ENCODE measurements at regions not wholly inside any gene's neighbourhood (a gene's known extent, or its start where the extent isn't known, plus 50 kb on each side); places are given as distances from the start of the nearest gene placed in this dataset.

DNA sequence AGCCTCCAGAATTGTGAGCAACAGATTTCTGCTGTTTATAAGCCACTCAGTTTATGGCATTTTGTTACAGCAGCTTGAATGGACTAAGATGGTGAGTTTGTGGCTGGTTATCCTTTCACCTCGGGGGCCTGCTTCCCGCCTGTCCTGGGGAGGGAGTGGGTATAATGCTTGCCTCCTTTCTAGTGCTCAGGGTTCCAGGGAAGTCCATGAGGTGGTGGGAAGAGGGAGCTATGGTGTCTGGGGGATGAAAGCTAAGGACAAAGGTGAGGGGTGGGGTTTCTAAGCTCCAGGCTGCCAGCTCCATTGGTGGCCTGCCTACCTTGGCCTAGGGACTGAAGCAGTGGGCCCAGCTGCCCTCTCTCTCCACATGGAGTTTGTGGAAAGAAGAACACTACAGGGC lies 50.2 kb upstream of the SDK2 start:
- DNase-seq (ENCODE audit: low read depth in 2 of 2): no peak

DNA sequence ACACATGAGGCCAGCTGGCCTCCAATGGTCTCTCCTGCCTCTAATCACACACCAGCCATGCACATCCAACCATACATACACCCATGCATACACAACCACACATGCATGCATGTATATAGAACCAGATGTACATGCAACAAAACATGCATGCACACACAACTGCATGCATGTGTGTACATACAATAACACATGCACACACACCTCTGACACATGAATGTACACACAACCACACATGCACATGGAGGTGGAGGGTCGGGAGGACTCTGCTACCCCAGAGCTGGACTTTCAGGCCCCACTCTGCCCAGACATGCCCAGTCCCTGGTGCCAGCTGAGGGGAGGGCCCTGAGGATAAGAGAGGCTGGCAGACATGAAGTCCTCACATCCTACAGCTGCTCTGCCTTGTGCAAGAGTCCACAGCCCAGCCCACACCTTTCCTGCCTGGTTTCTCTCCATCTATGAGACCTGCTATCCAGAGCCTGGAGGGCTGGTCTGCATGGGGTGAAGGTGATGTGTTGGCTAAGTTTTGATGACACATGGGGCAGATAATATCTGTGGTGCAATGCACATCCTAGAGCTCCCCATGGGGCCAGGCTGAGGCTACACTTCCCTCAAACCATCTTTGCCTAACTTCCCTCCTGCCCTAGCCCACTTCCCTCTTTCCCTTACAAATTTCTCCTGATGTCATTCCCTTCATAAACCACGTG lies 50.9 kb upstream of the SDK2 start:
- DNase-seq (ENCODE audit: low read depth in 2 of 2): no peak

DNA sequence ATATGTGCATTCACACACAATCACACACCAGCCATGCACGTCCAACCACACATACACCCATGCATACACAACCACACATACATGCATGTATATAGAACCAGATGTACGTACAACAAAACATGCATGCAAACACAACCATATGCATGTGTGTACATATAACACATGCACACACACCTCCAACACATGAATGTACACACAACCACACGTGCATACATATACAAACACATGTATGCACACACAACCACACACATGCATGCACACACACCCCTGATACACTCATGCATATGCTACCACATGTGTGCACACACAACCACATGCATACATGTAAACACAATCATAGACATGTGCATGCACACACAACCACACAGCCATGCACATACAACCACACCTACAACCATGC lies 52.0 kb upstream of the SDK2 start:
- no peak for DNase-seq (ENCODE audit: low read depth in 2 of 2)

DNA sequence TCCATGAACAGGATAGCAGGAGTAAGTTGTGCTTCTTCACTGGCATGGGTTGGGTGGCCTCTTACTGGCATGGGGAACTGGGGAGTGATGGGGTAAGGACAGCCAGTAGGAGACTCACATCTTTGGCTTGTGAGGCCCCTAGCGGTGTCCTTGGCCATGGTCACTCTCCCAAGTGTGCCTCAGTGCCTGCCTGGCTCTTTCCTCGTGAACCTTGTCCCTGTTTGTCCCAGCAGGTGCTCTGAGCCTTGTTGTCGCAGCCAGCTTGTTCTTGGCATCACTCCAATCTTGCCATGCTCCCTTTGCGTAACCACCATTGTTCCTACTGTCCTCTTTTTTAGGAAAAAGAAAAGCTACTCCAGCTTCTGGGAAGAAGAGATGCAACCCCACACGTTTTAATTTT lies 53.6 kb upstream of the SDK2 start:
- DNase-seq (ENCODE audit: low read depth in 2 of 2): no peak

DNA sequence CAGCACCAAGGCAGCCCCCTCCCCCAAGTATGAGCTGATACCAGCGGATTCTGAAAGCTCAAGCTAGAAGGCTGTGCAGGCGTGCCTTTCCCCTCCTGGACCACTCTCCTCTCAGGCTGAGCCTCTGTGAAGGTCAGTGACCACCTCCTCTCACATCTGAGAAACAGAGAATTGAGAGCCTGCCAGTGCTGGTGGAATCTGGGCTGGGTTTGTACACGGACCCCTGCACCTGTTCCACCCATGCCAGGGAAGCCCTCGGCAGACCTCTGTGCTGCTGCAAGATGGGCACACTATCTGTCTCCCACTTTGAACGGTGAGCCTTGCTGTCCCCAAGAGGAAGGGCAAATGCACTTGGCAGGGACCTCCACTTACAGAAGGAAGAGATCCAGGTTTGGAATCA lies 54.7 kb upstream of the SDK2 start:
- no peak for DNase-seq (ENCODE audit: low read depth in 2 of 2)

DNA sequence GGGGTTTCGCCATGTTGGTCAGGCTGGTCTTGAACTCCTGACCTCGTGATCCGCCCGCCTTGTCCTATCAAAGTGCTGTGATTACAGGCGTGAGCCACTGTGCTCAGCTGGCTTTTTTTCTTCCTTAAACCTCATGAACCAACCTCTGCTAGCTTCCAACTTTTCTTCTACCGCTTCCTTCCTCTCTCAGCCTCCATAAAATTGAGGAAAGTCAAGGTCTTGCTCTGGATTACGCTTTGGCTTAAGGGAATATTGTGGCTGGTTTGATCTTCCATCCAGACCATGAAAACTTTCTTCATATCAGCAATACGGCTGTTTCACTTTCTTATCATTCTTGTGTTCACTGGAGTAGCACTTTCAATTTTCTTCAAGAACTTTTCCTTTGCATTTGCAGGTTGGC lies 57.5 kb upstream of the SDK2 start:
- no peak for DNase-seq (ENCODE audit: low read depth in 2 of 2)

GRCh38 chr17:73703192-73703591 lies 58.9 kb upstream of the SDK2 start:
- no peak for DNase-seq (ENCODE audit: low read depth in 2 of 2)

DNA sequence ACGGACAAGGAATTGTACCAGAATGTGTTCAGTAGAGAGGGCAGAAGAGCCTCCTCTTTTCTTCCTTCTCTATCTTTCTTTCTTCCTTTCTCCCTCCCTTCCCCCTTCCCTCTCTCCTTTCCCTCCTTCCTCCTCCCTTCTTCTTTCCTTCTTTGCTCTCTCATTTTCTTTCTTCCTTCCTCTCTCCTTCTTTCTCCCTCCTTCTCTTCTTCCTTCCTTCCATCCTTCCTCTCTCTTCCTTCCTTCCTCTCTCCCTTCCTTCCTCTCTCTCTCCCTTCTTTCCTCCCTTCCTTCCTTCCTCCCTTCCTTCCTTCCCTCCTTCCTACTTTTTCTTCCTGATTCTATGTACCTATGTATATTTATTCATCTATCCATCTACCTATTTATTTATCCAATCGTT lies 59.7 kb upstream of the SDK2 start:
- DNase-seq (ENCODE audit: low read depth in 2 of 2): no peak

- DNase-seq (ENCODE audit: low read depth in 2 of 2): no peak
These were observed 61.3 kb upstream of the SDK2 start for GRCh38 chr17:73705594-73705993.

- no peak for DNase-seq (ENCODE audit: low read depth in 2 of 2)
These were observed 62.2 kb upstream of the SDK2 start for GRCh38 chr17:73706428-73706827.

DNA sequence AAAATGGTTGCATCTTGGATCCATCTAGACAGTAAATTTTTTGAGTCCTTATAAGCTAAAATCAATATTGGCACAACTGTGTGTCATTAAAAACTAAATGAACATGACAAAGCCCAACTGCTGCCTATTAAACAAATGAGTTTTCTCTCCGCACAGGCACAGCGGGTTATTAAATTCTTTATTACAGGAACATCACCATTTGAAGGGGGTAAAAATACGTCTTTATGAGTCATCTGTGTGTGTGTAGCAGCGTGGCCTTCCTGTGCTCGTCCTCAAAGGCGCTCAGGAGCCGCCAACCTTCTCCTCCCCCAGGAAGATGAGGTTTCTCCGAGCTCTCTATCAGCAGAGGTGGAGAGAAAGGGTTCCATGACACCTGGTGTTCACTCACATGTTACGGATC lies 62.6 kb upstream of the SDK2 start:
- DNase-seq (ENCODE audit: low read depth in 2 of 2): no peak

DNA sequence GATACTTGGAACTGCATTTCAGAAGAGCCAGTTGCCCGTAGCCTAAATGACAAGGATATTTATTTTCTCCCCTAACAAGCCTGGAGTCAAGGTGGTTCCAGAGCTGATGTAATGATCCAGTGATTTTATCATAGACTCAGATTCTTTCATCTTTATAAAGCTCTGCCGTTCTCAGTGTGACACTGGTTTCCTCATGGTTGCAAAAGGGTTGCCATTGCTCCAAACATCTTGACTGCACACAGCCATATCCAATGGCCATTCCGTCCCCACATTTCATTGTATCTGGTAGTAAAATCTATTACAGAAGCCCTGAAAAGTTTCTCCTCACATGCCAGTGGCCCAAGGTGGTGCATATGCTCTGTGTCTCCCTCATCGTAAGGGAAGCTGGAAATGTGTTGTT lies 63.1 kb upstream of the SDK2 start:
- DNase-seq (ENCODE audit: low read depth in 2 of 2): no peak

DNA sequence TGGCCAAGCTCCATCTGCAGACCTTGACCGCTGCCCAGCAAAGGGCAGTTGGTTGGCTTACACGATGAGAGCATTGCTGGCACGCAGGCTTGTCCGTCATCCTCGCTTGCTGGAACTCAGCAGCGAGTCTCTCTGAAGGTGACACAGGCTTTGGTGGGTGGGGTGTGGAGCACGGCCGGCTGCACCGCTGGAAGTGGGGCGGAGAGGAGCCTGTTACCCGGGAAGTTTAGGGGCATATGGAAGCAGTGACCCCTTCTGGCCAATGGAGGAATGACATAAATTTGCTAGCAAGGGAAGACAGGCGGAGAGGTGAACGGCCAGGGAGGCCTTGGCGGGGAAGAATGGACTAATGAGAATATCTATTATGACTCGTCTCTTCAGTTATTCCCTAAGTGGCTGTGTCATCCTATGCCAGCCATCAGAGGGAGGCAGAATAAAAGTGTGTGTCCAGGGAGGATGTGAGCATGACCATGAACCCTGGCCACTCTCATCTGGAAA lies 65.9 kb upstream of the SDK2 start:
- peak in 1 of 2 donors; percentile 25 for DNase-seq (ENCODE audit: low read depth in 2 of 2)

- DNase-seq (ENCODE audit: low read depth in 2 of 2): no peak
These were observed 66.9 kb upstream of the SDK2 start for GRCh38 chr17:73711184-73711583.

DNA sequence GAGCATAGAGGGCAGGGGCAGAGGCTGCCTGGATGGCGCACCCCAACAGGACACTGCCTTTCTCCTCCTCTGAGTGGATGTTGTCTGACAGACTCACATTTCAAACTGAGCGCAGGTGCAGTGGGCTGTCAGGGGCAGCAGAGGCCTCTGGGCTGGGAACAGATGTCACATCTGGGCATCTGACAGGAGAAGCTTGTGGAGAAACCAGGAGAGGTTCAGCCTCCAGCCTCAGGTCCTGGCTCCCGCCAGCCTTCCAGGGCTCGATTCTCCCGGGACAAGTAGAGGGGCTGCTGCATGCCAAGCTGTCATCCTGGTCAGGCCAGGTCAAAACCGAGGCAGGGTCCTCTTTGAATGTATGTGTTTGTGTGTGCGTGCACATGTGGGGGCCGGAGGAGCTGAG lies 67.7 kb upstream of the SDK2 start:
- DNase-seq (ENCODE audit: low read depth in 2 of 2): no peak

- no peak for DNase-seq (ENCODE audit: low read depth in 2 of 2)
These were observed 68.9 kb upstream of the SDK2 start for GRCh38 chr17:73713136-73713535.

DNA sequence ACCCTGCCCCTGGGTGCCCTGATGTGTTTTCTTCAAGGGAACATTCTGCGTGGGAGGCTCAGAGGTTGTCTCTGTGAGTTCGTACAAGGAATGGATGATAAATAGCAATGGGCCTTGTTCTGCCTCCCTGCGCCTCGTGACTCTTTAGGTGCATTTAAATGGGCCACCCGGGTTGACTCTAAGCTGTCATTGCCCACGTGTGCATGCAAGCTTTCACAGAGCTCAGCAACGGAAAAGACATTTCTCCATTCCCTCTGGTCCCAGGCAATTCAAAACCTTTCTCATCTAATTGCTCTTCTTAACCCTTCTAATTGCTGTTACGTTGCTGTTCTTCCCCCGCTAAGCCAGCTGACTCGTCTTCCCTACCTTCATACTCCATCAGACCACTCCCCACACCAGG lies 71.5 kb upstream of the SDK2 start:
- DNase-seq (ENCODE audit: low read depth in 2 of 2): no peak

- no peak for DNase-seq (ENCODE audit: low read depth in 2 of 2)
These were observed 73.4 kb upstream of the SDK2 start for GRCh38 chr17:73717690-73718089.

- DNase-seq (ENCODE audit: low read depth in 2 of 2): no peak
These were observed 74.1 kb upstream of the SDK2 start for GRCh38 chr17:73718362-73718761.

DNA sequence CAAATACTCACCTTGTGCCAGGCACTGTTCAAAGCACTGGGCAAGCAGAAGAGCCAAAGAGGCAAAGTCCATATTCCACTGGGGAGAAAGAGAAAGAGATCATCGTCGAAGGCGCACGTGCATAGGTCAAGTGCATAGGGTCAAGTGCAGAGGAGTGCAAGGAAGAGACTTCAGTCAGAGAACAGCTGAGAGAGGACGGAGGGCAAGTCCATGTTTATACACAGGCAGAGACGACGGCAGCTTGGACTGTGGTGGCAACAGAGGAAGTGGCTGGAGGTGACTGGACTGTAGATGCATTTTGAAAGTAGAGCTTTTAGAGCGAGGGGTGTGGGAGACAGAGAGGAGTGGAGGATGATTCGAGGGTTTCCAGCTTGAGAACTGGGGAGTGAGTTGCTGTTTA lies 74.7 kb upstream of the SDK2 start:
- no peak for DNase-seq (ENCODE audit: low read depth in 2 of 2)

DNA sequence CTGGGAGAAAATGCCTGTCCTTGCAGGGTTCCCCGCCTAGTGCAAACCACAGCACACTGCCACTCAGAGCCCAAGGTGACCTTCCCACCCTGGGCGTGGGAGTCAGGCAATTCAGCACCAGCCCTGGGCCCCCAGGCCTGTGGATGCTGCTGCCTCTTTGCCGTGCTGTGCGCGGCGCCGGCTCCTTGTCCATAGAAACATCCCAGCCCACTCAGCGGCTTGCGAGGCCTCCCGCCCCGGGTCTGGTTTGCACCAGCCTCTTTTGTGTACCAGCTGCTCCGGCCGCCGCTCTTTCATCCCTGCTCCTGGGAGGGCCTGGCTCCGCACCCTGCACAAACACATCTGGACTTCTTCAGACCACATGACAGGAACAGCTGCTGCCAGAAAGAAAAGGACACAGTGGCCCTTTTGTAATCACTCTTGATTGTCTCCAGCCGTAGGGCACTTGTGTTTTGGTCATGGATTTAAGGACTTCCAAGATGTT lies 75.4 kb upstream of the SDK2 start:
- no peak for DNase-seq (ENCODE audit: low read depth in 2 of 2)

GRCh38 chr17:73720187-73720834 lies 76.1 kb upstream of the SDK2 start:
- DNase-seq (ENCODE audit: low read depth in 2 of 2): no peak

GRCh38 chr17:73722165-73722564 lies 77.9 kb upstream of the SDK2 start:
- DNase-seq (ENCODE audit: low read depth in 2 of 2): no peak

DNA sequence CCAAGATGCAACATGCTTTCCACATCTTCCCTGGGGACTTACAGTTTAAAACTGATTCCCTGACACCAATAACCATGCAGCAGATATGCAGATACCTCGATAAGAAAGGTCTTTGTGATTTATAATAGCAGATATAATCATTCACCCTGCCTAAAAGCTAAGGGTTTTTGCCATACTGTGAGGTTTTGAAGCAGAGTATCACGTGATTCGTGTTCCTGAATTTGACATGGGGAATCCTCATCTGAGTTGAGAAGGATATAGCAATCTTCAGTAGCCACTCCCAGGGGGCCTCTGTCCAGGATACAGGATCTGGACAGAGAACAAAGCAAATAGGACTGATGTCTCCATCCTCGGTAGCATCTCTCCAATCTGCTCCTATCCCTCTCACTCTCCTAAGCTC lies 79.1 kb upstream of the SDK2 start:
- no peak for DNase-seq (ENCODE audit: low read depth in 2 of 2)

Data from stimulated activated CD8-positive, alpha-beta memory T cell treated with anti-CD3 and anti-CD28 coated beads, Interleukin-15, amount 100 ng/mL, for 48 hours (primary cell).